HL-60 (cell line): ENCODE measurements at regions not wholly inside any gene's neighbourhood (a gene's known extent, or its start where the extent isn't known, plus 50 kb on each side); places are given as distances from the start of the nearest gene placed in this dataset.
"Not testable (repeated sequence)": the region's sequence is repeated elsewhere in the genome, so short reads cannot be mapped to it uniquely, and the experiment has no call there.

ENCODE experiments used
- DNase-seq, 2 experiments: peaks; one replicate each; pipeline ENCODE4 v3.0.0-alpha.2; 2010 to 2020; ENCODE audit warnings: low read depth in 1 of 2, low spot score in 1 of 2
- H3K27ac ChIP-seq: fragments of 250-450 bp; sonication (Bioruptor Pico); replicated peaks from 2 replicates; pipeline ENCODE4 v1.5.1; 2020; ENCODE audit warnings: mild to moderate bottlenecking, moderate library complexity
- H3K27me3 ChIP-seq: fragments of 250-450 bp; sonication (Bioruptor Pico); 2 replicates; pipeline ENCODE4 v1.5.1; 2021; ENCODE audit warnings: mild to moderate bottlenecking, moderate library complexity; ENCODE audit not compliant: insufficient read depth, poor library complexity, severe bottlenecking
- H3K4me3 ChIP-seq: replicated peaks from 2 replicates; pipeline ENCODE4 v1.5.1; 2011; ENCODE audit warnings: mild to moderate bottlenecking, control low read depth, low read length; ENCODE audit not compliant: insufficient read depth
- GABPA ChIP-seq: IDR thresholded peaks from 2 replicates; pipeline ENCODE4 v1.6.1; 2012; ENCODE audit warnings: low read depth
- POLR2AphosphoS5 ChIP-seq: IDR thresholded peaks from 2 replicates; pipeline ENCODE4 v1.6.1; 2012; ENCODE audit warnings: low read depth
- SPI1 ChIP-seq: IDR thresholded peaks from 2 replicates; pipeline ENCODE4 v1.6.1; 2012; ENCODE audit warnings: low read depth, mild to moderate bottlenecking, borderline replicate concordance
- TF ChIP-seq, protein P1 (sequence below): IDR thresholded peaks from 2 replicates; pipeline ENCODE4 v1.6.1; 2012; ENCODE audit warnings: low read depth; ENCODE audit not compliant: insufficient replicate concordance
- TF ChIP-seq, protein P2 (sequence below): IDR thresholded peaks from one replicate; pipeline ENCODE4 v1.5.1; 2011; ENCODE audit warnings: low read length, control low read depth, inconsistent platforms; ENCODE audit not compliant: insufficient read depth

DNA sequence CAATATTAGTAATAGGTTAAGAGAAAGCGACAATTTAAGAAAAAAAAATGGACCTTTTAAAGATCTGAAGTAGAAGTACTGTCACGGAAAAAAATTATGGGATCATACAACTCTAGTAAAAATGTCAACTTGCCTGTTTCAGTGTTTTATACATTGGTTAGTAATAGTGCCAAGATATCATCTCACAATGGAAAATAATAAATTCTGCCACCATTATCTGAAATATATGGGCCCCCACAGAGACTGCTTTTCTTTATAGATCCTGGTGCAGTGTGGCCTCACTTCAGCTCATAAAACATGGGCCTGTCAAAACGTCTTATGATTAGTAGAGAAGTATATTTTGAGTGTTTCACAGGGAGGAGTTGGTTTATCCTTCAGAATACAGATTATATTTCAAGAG lies 266.3 kb upstream of the EPHA6 start:
- TF ChIP-seq POLR2AphosphoS5 (no peak), SPI1 (no peak), GABPA (no peak)
- TF ChIP-seq, protein P1, sequence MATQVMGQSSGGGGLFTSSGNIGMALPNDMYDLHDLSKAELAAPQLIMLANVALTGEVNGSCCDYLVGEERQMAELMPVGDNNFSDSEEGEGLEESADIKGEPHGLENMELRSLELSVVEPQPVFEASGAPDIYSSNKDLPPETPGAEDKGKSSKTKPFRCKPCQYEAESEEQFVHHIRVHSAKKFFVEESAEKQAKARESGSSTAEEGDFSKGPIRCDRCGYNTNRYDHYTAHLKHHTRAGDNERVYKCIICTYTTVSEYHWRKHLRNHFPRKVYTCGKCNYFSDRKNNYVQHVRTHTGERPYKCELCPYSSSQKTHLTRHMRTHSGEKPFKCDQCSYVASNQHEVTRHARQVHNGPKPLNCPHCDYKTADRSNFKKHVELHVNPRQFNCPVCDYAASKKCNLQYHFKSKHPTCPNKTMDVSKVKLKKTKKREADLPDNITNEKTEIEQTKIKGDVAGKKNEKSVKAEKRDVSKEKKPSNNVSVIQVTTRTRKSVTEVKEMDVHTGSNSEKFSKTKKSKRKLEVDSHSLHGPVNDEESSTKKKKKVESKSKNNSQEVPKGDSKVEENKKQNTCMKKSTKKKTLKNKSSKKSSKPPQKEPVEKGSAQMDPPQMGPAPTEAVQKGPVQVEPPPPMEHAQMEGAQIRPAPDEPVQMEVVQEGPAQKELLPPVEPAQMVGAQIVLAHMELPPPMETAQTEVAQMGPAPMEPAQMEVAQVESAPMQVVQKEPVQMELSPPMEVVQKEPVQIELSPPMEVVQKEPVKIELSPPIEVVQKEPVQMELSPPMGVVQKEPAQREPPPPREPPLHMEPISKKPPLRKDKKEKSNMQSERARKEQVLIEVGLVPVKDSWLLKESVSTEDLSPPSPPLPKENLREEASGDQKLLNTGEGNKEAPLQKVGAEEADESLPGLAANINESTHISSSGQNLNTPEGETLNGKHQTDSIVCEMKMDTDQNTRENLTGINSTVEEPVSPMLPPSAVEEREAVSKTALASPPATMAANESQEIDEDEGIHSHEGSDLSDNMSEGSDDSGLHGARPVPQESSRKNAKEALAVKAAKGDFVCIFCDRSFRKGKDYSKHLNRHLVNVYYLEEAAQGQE = no peak
- TF ChIP-seq, protein P2, sequence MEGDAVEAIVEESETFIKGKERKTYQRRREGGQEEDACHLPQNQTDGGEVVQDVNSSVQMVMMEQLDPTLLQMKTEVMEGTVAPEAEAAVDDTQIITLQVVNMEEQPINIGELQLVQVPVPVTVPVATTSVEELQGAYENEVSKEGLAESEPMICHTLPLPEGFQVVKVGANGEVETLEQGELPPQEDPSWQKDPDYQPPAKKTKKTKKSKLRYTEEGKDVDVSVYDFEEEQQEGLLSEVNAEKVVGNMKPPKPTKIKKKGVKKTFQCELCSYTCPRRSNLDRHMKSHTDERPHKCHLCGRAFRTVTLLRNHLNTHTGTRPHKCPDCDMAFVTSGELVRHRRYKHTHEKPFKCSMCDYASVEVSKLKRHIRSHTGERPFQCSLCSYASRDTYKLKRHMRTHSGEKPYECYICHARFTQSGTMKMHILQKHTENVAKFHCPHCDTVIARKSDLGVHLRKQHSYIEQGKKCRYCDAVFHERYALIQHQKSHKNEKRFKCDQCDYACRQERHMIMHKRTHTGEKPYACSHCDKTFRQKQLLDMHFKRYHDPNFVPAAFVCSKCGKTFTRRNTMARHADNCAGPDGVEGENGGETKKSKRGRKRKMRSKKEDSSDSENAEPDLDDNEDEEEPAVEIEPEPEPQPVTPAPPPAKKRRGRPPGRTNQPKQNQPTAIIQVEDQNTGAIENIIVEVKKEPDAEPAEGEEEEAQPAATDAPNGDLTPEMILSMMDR = no peak

DNA sequence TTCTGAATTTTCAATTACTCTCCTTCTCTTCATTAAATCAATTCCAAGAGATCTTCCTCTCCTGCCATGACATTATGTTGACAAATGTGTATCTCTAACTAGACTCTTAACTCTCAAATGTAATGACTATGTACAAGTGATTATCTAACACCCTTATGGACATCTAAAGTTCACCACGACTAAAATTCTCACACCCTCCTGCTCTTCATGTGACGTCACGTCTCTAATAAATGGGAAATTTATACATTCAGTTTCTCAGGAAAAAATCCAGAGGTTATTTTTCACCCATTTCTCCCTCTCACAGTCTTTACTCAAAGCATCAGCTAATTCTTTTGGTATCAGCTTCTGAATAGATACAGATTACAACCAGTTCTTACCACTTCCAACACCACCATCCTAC lies 237.5 kb upstream of the EPHA6 start:
- no peak overlapping the region for H3K4me3 ChIP-seq
- TF ChIP-seq, protein P1 = no peak
- TF ChIP-seq SPI1 = no peak
- no peak for TF ChIP-seq GABPA
- TF ChIP-seq, protein P2 = no peak
- TF ChIP-seq POLR2AphosphoS5 = no peak
- no peak overlapping the region for H3K27ac ChIP-seq
- H3K27me3 ChIP-seq = no peaks in the 10 kb centered on the region
- DNase-seq = no peak

More for the DNA sequence above, 266.3 kb upstream of the EPHA6 start:
- no peak overlapping the region for H3K27ac ChIP-seq
- H3K4me3 ChIP-seq = no peak overlapping the region
- no peaks in the 10 kb centered on the region for H3K27me3 ChIP-seq
- DNase-seq = no peak

DNA sequence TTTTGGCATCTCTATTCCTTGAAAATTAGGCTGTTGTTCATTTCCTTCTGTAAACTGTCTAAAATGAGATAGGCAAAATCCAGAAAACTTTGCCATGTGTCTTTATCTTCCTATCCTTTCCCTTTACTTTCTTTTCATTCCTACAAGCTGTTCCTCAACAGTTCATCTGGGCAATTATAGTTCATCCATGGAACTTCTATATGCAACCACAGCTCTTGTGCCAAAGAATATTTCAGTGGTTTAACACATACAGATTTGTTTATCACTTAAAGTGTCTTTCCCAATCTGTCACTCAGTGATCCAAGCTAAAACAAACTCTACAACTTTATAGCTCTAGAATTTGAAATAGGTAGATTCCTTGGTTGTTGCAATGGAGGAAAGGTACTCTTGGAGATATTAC lies 230.3 kb upstream of the EPHA6 start:
- no peak for DNase-seq
- TF ChIP-seq, protein P2 = no peak
- TF ChIP-seq POLR2AphosphoS5 (no peak), GABPA (no peak)
- Histone ChIP-seq H3K27ac (no peak overlapping the region), H3K4me3 (no peak overlapping the region), H3K27me3 (no peaks in the 10 kb centered on the region)

DNA sequence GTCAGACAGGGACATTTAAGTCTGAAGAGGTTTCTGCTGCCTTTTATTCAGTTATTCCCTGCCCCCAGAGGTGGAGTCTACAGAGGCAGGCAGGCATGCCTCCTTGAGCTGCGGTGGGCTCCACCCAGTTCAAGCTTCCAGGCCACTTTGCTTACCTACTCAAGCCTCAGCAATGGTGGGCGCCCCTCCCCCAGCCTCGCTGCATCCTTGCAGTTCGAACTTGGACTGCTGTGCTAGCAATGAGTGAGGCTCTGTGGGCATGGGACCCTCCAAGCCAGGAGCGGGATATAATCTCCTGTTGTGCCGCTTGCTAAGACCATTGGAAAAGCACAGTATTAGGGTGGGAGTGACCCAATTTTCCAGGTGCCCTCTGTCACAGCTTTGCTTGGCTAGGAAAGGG lies 207.5 kb upstream of the EPHA6 start:
- not testable (repeated sequence) for H3K27me3 ChIP-seq, H3K4me3 ChIP-seq, H3K27ac ChIP-seq, DNase-seq

DNA sequence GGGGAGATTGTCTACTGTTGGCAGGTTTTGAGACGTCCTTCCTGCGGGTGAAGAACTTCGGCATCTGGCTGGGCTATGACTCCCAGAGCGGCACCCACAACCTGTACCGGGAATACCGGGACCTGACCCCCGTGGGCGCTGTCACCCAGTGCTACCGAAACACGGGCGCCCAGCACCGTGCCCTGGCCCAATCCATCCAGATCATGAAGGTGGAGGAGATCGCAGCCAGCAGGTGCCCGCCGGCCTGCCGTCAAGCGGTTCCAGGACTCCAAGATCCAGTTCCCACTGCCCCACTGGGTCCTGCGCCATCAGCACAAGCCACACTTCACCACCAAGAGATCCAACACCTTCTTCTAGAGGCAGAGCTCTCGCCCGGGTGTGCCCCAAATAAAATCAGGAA lies 194.9 kb upstream of the EPHA6 start:
- TF ChIP-seq, protein P2 = no peak
- no peak overlapping the region for H3K27ac ChIP-seq
- no peaks in the 10 kb centered on the region for H3K27me3 ChIP-seq
- no peak overlapping the region for H3K4me3 ChIP-seq
- no peak for DNase-seq
